ENCODE measurements at regions not wholly inside any gene's neighbourhood (a gene's known extent, or its start where the extent isn't known, plus 50 kb on each side); places are given as distances from the start of the nearest gene placed in this dataset.

GRCh38 chr10:10814069-10814468, 203.6 kb upstream of the CELF2 start:
- no peak for DNase-seq (ENCODE audit: low spot score)

- no peak for DNase-seq (ENCODE audit: low spot score)
These were observed 201.2 kb upstream of the CELF2 start for GRCh38 chr10:10816447-10816846.

- DNase-seq (ENCODE audit: low spot score), result no peak
These were observed 200.1 kb upstream of the CELF2 start for GRCh38 chr10:10817609-10818008.

GRCh38 chr10:10818082-10818481, 199.6 kb upstream of the CELF2 start:
- DNase-seq (ENCODE audit: low spot score), result no peak

GRCh38 chr10:10819206-10819856, 198.3 kb upstream of the CELF2 start:
- DNase-seq (ENCODE audit: low spot score), result no peak

GRCh38 chr10:10821926-10822325, 195.7 kb upstream of the CELF2 start:
- no peak for DNase-seq (ENCODE audit: low spot score)

GRCh38 chr10:10824591-10825148, 193.0 kb upstream of the CELF2 start:
- DNase-seq (ENCODE audit: low spot score), result no peak

- DNase-seq (ENCODE audit: low spot score), result no peak
These were observed 191.5 kb upstream of the CELF2 start for GRCh38 chr10:10826125-10826524.

- no peak for DNase-seq (ENCODE audit: low spot score)
These were observed 189.0 kb upstream of the CELF2 start for GRCh38 chr10:10828623-10829022.

GRCh38 chr10:10829576-10829975, 188.1 kb upstream of the CELF2 start:
- no peak for DNase-seq (ENCODE audit: low spot score)

- DNase-seq (ENCODE audit: low spot score), result no peak
These were observed 187.2 kb upstream of the CELF2 start for GRCh38 chr10:10830293-10830986.

GRCh38 chr10:10831085-10831484, 186.6 kb upstream of the CELF2 start:
- DNase-seq (ENCODE audit: low spot score), result no peak

GRCh38 chr10:10833955-10834354, 183.7 kb upstream of the CELF2 start:
- no peak for DNase-seq (ENCODE audit: low spot score)

GRCh38 chr10:10844251-10844650, 173.4 kb upstream of the CELF2 start:
- DNase-seq (ENCODE audit: low spot score), result no peak

- no peak for DNase-seq (ENCODE audit: low spot score)
These were observed 172.5 kb upstream of the CELF2 start for GRCh38 chr10:10845185-10845584.

GRCh38 chr10:10845826-10846503, 171.7 kb upstream of the CELF2 start:
- DNase-seq (ENCODE audit: low spot score), result no peak

GRCh38 chr10:10846504-10846900, 171.2 kb upstream of the CELF2 start:
- DNase-seq (ENCODE audit: low spot score), result no peak

- no peak for DNase-seq (ENCODE audit: low spot score)
These were observed 170.3 kb upstream of the CELF2 start for GRCh38 chr10:10847387-10847786.

GRCh38 chr10:10848488-10849111, 169.1 kb upstream of the CELF2 start:
- DNase-seq (ENCODE audit: low spot score), result no peak

- no peak for DNase-seq (ENCODE audit: low spot score)
These were observed 168.4 kb upstream of the CELF2 start for GRCh38 chr10:10849306-10849705.

GRCh38 chr10:10850214-10850613, 167.5 kb upstream of the CELF2 start:
- no peak for DNase-seq (ENCODE audit: low spot score)

GRCh38 chr10:10852464-10852863, 165.2 kb upstream of the CELF2 start:
- no peak for DNase-seq (ENCODE audit: low spot score)

GRCh38 chr10:10853954-10854353, 163.7 kb upstream of the CELF2 start:
- DNase-seq (ENCODE audit: low spot score), result no peak

Measured in SW480 (cell line).